A172 (cell line): ENCODE measurements at regions not wholly inside any gene's neighbourhood (a gene's known extent, or its start where the extent isn't known, plus 50 kb on each side); places are given as distances from the start of the nearest gene placed in this dataset.

Experiments
- DNase-seq: peaks from one replicate; pipeline ENCODE4 v3.0.0-alpha.2; 2015; ENCODE audit warnings: low spot score

DNA sequence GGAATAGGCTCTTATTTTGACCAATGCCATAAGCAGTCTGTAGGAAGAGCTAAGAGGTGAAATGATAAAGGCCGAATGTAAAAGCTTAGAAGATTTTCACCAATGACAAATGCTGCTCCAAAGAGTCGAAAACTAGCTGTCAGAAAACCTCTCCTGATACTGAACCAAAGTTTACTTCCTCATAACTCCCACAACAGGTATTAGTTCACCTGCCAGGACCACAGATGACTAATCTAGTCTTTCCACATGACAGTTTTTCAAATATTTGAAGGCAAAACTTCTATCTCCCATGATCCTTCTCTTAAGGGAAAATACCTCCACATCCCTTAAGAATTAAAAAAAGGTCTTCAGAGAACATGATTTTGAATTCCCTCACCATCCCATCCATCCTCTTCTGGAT, 473.2 kb upstream of the SPHKAP start:
- no peak for DNase-seq

DNA sequence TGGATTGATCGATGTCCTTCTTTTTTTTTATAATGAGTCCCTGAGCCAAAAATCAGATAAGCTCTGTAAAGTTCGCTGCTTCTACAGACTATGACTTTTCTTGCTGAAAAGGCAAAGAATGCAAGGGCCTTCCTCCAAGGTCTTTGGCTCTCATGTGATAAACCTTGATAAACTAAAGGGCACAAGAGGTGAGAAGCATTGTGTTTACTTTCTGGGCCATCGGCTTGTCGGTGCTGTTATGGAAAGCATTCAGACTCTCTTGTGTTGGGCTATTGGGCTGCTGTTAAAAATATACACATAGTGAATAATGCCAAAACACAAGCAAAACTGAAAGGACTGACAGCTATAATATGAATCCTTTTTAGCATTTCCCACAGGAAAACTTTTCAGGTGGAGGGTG, 472.4 kb upstream of the SPHKAP start:
- no peak for DNase-seq

GRCh38 chr2:228652366-228652765, 470.9 kb upstream of the SPHKAP start:
- peak; percentile 35 for DNase-seq

DNA sequence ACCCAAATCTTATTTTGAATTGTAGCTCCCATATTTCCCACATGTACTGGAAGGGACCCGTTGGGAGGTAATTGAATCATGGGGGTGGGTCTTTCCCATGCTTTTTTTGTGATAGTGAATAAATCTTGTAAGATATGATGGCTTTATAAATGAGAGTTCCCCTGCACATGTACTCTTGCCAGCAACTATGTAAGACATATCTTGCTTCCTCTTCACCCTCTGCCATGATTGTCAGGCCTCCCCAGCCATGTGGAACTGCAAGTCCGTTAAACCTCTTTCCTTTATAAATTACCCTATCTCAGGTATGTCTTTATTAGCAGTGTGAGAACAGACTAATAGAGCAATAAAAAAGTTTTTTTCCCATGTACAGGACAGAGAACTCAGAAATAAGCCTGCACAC, 468.4 kb upstream of the SPHKAP start:
- no peak for DNase-seq

DNA sequence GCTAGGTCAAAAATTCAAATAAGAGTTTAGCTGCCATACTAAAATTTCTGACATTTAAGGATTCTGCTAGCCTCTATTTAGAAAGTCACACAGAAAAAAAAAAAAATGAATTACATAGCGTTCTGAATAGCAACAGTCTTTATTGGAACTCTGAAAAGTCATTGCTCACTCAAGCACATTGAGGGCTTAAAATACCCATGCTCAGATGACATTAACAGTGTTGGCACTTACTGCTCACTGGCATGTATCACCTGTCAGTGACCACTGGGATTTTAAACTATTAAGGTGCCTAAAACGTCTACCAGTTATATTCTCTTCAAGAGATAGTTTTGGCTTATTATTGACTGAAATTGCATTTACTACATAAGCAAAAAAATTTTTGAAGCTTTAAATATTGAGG, 468.0 kb upstream of the SPHKAP start:
- no peak for DNase-seq

DNA sequence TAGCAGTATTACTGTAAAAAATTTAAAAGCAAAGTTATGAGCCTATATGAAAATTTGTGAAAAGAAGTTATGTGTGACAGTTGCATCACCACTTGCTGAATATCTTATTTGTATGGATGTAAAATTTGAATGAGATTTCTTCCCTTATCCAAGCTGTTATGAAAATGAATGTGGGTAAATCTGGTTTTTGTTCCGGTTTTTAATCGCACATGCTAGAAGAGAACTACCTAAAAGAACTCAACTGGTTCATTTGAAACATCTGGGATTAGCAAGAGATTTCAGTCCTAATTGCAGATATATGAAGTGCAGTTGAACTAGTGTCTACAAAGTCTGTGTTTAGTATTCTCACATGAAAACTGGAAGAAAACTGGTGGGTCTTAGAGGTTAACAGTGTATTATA, 467.1 kb upstream of the SPHKAP start:
- DNase-seq: no peak

GRCh38 chr2:228646061-228646460, 464.6 kb upstream of the SPHKAP start:
- peak; percentile 15 for DNase-seq

- DNase-seq: no peak
Observed at GRCh38 chr2:228644199-228644598, 462.7 kb upstream of the SPHKAP start.

DNA sequence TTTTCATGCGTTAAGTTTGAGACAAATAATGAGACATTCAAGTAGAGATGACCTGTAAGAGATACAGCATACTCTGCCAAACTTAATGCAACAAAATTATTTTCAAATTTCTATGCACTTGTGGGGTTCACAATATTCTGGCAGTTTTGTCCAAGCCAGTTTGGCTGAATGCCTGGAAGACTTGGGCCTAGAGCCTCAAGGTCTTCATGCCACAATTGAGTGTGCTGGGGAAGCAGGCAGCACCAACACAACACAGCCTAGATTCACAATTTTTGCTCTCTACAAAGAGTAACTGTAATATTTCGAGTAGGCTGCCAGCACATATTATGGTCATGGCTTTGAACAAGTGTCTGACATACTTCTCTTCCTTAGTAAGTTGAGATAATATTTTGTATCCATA, 461.4 kb upstream of the SPHKAP start:
- no peak for DNase-seq

DNA sequence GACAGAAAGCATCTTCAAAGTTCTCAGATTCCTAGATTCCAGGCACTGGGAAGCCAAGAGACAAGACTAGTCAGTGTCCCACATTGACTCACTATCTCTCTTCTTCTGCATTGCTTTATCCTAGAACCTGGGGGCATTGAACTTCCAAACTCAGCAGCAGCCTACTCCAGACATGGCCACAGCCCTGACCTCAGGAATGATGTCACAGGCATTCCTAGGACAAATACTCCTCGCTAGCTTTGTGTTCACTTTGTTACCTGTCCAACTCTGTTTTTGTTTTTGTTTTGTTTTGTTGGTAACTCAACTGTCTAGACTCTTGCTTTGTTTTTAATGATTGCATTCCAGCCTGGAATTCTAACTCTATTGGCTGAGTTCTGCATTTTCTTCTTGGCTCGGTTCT, 449.3 kb upstream of the SPHKAP start:
- DNase-seq: no peak

DNA sequence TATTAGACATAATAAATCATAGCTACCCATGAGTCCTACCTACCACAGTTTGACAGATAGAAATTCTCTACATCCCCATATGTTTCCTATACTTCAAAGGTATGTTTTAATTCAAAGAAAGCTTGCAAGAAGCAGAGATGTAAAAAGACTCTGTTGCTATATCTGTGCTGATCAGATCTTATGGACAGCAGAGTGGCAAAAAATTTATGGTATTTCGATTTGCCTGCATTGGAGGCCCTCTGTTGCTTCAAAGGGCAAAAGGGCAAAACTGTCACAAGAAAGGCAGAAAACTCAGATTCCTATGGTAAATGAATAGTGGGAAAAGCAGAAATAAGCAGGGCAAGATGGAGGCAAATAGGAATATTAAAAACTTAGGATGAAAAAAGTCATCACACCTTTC, 447.8 kb upstream of the SPHKAP start:
- DNase-seq: no peak

- no peak for DNase-seq
Observed at GRCh38 chr2:228628682-228629081, 447.2 kb upstream of the SPHKAP start.

DNA sequence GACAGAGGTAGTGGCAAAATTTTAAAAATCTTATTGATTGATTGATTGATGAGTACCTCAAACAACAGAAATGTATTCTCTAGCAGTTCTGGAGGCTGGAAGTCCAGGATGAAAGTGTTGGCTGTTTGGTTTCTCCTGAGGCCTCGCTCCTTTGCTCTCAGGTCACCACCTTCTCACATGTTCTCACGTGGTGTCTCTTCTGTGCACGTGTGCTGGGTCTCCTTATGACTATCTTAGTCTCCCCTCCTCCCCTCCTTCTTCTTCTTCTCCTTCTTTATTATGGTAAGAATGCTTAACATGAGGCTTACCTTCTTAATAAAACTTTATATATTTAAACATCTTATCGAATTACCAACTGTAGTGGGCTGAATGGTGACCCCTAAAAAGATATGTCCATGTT, 446.0 kb upstream of the SPHKAP start:
- DNase-seq: no peak

GRCh38 chr2:228625481-228625880, 444.0 kb upstream of the SPHKAP start:
- DNase-seq: no peak

DNA sequence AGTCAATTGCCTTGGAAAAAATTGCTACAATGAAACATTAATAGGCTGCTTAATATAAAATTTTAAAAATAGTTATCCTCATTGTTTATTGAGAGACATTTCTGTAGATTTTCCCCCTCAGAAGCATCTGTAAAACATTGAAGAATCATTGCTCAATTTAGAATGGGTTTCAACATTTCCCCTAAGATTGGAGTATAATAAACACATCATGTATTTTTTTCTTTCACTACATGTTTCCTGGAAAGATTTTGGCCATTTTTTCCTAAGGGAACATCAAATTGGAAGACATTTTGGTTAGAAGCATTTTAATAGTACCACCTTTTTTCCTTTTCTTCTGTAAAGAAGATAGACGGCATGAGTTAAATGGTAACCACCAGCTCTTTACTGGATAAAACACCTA, 443.2 kb upstream of the SPHKAP start:
- DNase-seq: no peak

- no peak for DNase-seq
Observed at GRCh38 chr2:228615496-228615895, 434.0 kb upstream of the SPHKAP start.

DNA sequence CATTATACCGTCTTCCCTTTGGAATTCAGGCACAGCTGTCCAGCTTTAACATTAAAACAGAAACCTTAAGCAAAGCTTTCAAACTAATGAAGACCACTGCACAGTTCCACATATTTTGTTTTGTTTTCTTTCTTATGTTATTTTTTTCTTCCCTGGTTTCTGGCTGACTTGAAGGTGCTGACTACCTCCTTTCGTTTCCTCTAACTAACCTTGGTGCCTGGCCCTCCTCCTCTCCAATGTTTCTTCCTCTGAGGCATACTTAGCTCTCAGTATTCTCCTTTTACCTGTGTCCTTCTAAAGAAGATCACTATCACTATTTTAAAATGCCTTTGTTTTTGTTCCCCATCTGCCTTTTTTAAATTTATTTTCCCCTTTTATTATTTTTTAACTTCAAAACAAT, 433.3 kb upstream of the SPHKAP start:
- no peak for DNase-seq

DNA sequence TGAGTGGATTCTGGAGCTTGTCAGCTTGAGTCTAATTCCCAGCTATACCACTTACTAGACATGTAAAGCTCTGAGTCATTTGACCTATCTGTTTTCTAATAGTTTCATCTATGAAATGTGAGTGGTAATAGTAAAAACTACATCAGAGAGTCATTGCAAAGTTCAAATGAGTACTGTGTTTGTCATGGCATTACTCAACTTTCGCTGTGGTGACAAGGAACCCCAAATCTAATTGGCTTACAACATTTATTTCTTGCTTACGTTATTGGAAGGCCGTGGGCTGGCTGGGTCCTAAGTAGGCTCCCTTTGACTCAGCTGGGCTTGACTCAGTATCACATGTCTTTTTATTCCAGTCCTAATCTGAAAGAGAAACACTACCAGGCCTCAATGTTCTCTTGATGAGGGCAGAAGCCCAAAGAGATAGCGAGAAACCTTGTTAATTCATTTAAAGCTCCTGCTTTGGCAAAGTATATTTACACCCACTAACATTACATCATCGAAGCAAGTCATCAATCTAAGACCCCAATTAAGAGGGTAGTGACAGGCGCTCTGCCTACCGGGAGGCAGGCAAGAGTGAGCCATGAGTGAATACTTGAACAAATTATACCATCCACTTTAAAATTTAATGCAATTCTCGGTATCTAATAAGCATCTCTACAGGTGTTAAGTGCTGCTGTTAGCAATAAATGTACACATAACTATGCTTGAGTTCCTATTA, 431.8 kb upstream of the SPHKAP start:
- peak; percentile 84 for DNase-seq

DNA sequence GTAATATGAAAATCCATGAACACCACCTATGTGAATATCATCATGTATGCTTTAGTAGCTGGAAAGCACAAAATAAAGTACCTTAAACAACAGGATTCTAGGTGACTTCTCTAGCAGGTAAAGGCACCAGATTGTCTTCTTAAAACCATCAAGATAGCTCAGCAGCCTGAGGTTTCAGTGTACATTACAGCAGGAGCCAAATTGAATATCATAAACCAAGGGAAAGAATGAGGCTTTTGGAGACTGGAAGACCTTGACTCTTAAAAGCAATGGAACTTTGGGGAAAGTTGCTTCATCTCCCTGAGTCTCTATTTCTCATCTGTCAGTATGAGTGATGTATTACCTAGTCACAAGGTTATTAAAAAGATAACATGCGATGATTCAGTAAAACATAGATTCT, 429.7 kb upstream of the SPHKAP start:
- DNase-seq: no peak

GRCh38 chr2:228602288-228602687, 420.8 kb upstream of the SPHKAP start:
- DNase-seq: peak; percentile 38

GRCh38 chr2:228600265-228600664, 418.8 kb upstream of the SPHKAP start:
- peak; percentile 53 for DNase-seq

GRCh38 chr2:228599781-228600180, 418.3 kb upstream of the SPHKAP start:
- no peak for DNase-seq

- no peak for DNase-seq
Observed at GRCh38 chr2:228599297-228599696, 417.8 kb upstream of the SPHKAP start.

DNA sequence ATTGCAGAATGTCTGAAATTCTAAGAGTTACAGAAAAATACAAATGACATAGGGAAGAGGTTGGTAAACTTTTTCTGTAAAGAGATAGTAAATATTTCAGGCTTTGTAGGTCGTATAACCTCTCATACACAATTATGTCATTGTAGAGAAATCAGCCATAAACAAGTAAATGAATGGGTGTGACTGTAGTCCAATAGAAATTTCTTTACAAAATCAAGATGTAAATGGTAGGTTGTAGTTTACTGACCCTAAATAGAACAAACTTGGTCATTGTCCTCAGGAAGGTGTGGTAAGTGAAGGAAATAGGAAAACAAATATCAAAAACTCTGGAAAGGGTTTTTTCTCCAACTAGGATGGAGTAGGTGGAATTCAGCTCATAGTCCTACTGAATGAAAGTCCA, 415.5 kb upstream of the SPHKAP start:
- no peak for DNase-seq
